ENCODE measurements at regions not wholly inside any gene's neighbourhood (a gene's known extent, or its start where the extent isn't known, plus 50 kb on each side); places are given as distances from the start of the nearest gene placed in this dataset.

- DNase-seq (ENCODE audit: low read depth, low spot score) = no peak
Measured at GRCh38 chr3:150096700-150097587, 126.2 kb upstream of the PFN2 start.

- peak; percentile 71 for DNase-seq (ENCODE audit: low read depth, low spot score)
Measured at GRCh38 chr3:150094150-150094933, 123.6 kb upstream of the PFN2 start.

GRCh38 chr3:150091626-150092025, 120.9 kb upstream of the PFN2 start:
- no peak for DNase-seq (ENCODE audit: low read depth, low spot score)

GRCh38 chr3:150090877-150091276, 120.2 kb upstream of the PFN2 start:
- DNase-seq (ENCODE audit: low read depth, low spot score) = no peak

- no peak for DNase-seq (ENCODE audit: low read depth, low spot score)
Measured at GRCh38 chr3:150090006-150090405, 119.3 kb upstream of the PFN2 start.

- no peak for DNase-seq (ENCODE audit: low read depth, low spot score)
Measured at GRCh38 chr3:150084128-150084527, 113.4 kb upstream of the PFN2 start.

GRCh38 chr3:150083655-150084042, 113.0 kb upstream of the PFN2 start:
- no peak for DNase-seq (ENCODE audit: low read depth, low spot score)

- no peak for DNase-seq (ENCODE audit: low read depth, low spot score)
Measured at GRCh38 chr3:150082898-150083654, 112.4 kb upstream of the PFN2 start.

GRCh38 chr3:150081084-150081483, 110.4 kb upstream of the PFN2 start:
- no peak for DNase-seq (ENCODE audit: low read depth, low spot score)

GRCh38 chr3:150080058-150080730, 109.5 kb upstream of the PFN2 start:
- DNase-seq (ENCODE audit: low read depth, low spot score) = peak; percentile 74

- DNase-seq (ENCODE audit: low read depth, low spot score) = no peak
Measured at GRCh38 chr3:150079029-150079739, 108.5 kb upstream of the PFN2 start.

- no peak for DNase-seq (ENCODE audit: low read depth, low spot score)
Measured at GRCh38 chr3:150077581-150078247, 107.0 kb upstream of the PFN2 start.

GRCh38 chr3:150077107-150077506, 106.4 kb upstream of the PFN2 start:
- DNase-seq (ENCODE audit: low read depth, low spot score) = no peak

GRCh38 chr3:150076443-150076842, 105.7 kb upstream of the PFN2 start:
- no peak for DNase-seq (ENCODE audit: low read depth, low spot score)

GRCh38 chr3:150075417-150075865, 104.7 kb upstream of the PFN2 start:
- DNase-seq (ENCODE audit: low read depth, low spot score) = no peak

- no peak for DNase-seq (ENCODE audit: low read depth, low spot score)
Measured at GRCh38 chr3:150074697-150075416, 104.2 kb upstream of the PFN2 start.

GRCh38 chr3:150074277-150074676, 103.6 kb upstream of the PFN2 start:
- no peak for DNase-seq (ENCODE audit: low read depth, low spot score)

GRCh38 chr3:150073513-150073912, 102.8 kb upstream of the PFN2 start:
- DNase-seq (ENCODE audit: low read depth, low spot score) = peak; percentile 60

- no peak for DNase-seq (ENCODE audit: low read depth, low spot score)
Measured at GRCh38 chr3:150073031-150073430, 102.3 kb upstream of the PFN2 start.

GRCh38 chr3:150072576-150072975, 101.9 kb upstream of the PFN2 start:
- no peak for DNase-seq (ENCODE audit: low read depth, low spot score)

Measured in ELF-1 (cell line).